NCI-H2196 (cell line): ENCODE measurements at regions not wholly inside any gene's neighbourhood (a gene's known extent, or its start where the extent isn't known, plus 50 kb on each side); places are given as distances from the start of the nearest gene placed in this dataset.

Source experiments
- DNase-seq: peaks from one replicate; lab custom pipeline; 2025; ENCODE audit not compliant: unreplicated experiment; lab: John Stamatoyannopoulos, UW

DNA sequence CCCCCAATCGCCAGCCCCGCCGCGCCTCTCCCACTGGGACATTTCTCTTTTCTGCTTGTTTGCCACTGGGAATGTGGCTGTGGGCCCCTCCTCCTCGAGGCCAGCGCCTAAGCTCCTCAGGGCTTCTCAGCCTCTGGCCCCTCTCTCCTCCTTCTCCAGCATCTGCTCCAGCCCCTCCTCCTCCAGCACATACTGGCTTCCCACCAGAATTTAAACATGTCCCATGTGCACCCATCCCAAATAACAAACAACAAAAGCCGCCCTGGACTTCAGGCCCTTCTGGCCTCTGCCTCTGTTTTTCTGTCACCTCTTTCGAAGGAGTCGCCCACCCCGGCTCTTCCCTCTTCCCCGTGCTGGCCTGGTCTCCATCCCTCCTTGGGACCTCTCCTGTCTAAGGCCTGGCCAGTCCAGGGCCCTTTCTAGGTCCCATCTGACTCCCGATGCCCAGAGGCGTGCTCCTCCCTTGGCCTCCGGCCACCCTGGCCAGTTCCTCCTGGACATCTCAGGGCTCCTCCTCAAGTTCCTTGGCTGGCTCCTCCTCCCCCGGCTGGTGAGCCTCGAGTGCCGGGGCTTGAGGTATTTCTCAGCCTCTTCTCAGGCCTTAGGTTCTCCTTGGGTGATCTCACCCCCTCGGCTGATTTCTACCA is 94.6 kb upstream of the SLC6A6 start:
- DNase-seq = no peak

DNA sequence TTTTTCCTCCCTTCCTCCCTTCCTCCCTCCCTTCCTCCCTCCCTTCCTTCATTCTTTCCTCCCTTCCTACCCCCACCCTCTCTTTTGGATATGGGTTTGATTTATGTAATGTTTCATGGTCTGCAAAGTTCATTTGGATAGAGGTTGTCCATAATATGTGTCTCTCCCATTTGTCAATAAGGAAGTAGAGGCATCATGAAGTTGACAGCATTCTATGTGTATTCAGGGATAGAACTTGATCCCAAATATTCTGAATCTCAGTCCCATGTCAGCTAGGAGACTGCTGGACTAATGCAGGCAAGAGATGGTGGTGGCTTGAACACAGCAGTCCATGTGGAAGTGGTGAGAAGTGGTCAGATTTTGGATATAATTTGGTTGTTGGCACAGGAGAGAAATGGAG is 90.7 kb upstream of the SLC6A6 start:
- DNase-seq = no peak

DNA sequence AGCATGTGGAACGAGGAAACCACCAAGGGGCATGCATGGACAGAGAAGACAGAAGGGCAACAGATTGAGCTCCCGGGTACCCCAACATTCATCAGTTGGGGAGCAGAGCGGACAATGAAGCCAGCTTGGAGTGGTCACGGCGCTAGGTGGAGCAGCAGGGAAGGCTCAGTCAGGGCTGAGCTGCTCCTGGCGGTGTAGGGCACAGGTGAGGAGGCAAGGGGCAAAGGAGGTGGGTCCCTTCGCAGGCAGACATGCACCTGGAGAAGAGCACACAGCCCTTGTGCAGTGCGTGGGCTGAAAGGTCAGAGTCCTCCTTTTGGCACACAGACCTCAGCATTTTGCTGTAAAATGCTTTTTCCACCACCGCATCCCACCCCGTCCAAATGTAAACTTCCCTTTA is 90.0 kb upstream of the SLC6A6 start:
- DNase-seq = no peak

GRCh38 chr3:14317057-14317553 is 85.3 kb upstream of the SLC6A6 start:
- no peak for DNase-seq

- no peak for DNase-seq
Observed at GRCh38 chr3:14318646-14319045, 83.8 kb upstream of the SLC6A6 start.

- peak; percentile 5 for DNase-seq
Observed at GRCh38 chr3:14319654-14320182, 82.7 kb upstream of the SLC6A6 start.

DNA sequence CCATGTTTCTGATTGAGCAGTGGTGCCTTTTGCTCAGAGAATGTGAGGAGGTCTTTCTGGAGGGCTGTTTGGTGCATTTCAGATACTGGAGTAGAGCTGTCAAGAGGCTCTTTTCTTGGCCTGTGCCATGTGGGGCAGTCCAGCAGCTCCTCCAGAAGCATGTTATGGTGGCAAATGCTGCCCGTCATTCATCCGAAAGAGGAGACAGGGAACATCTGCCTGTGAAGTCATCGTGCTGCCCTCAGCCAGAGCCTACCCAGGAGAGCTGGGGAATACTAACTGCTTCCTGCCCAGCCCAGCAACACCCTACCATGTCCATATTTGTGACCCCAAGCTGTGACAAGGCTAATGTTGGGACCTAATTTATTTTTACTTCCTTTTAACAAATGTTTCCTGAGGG is 82.2 kb upstream of the SLC6A6 start:
- no peak for DNase-seq

DNA sequence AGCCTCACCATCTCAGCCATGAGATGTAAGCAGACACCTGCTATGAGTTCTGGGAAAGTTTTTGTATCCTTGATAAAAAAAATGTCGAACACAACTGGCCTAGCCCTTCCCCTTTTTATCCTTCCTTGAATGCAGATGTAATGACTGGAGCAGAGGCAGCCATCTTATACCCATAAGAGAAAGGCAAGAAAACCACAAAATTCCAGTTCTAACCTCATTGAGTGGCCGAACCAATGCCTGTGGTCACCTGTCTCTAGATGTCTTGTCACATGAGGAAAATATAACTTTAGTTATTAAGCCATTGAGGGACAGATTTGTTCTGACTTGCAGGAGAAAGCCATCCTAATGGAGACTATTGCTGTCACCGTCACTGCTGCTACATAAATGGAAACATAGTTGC is 80.4 kb upstream of the SLC6A6 start:
- no peak for DNase-seq

DNA sequence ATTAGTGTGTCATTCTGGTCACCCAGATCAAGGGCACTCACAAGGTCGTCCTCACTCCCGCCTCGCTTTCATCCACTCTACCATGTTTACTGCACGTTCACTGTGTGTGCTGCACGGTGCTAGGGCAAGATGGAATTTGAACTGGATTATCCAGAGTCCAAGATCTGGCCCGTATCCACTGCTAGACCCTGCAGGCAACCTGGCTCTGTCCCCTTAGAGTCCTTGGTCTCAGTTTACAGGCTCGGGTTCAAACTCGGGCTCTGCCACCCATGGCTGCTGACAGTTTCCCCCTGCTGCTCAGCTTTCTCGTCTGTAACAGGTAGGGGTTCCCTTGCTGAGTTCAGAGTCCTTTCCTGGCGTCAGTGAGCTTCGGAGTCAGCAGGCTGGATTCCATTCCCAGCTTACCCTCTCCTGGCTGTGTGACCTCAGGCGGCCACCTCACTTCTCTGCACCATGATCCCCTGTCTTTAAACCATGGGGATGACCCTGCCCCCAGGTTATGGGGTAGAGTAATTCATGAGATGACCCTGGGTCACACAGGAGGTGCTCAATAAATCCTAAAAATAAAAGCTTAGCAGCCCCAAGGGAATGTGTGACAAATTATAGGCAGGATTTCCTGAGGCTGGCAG is 79.6 kb upstream of the SLC6A6 start:
- no peak for DNase-seq

DNA sequence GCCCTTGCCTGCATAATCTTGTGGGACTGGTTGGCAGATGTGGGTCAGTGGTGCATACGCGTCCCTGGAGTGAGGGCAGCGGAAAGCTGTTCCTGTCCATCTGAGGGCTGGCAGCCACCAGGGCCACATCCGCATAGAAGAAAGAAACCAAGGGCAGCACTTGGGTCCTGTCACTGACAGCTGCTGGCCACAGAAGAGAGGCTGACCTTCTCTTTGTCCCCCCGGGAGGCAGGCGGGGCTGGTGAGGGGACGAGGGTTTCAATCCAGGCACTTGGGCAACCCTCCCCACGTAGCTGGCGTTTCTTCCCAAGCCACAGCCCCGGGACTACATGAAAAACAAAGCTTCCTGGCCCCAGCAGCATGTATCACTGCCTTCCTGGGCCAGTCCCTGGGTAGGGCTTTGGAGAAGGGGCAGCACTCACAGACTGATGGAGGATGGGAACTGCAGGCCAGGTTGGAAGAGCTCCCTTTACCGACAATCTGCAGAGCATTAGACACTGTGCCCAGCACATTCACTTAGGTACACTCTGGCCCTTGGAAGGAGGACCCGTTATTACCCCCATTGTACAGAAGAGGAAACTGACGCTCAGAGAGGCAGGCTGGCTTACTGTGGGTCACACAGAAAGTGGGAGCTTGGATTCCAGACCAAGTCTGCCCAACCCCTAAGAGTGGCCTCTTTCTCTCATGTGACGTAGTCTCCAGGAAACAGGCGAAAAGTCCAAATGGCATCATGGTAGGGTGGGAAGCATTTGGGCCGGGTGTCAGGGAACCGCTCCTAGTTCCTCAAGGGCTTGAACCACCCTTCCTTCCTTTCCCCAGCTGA is 78.8 kb upstream of the SLC6A6 start:
- DNase-seq = no peak

DNA sequence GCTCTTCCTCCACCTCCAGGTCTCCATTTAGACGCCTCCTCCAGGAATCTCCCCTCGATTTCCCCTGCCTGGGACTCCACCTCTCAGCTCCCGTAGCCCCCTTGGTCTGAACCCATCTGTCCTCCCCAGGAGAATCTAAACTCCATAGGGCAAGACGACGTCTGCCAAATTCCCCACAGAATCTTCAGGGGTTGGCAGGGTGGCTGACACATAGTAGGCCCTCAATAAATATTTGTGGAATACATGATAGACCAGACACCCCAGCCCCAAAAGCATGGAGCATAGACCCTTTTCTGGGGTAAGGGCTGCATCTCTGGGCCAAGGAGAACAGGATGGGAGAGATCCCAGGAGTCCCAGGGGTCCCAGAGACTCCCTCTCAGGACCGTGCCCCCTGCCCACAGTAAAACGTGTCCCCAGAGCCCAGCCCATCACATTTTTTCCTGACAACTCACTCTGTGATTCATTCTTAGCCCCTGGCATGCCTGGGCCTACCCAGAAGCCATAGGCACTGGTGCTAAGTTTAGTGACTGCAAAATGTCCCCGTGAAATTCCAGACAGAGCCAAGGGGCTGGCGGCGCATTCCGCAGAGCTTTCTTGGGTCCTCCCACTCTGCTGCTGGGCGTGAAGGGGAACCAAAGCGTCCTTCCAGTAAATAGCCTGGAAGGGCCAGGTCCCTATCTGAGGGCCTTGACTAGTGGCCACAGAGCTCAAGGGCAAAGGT is 78.0 kb upstream of the SLC6A6 start:
- DNase-seq = no peak

DNA sequence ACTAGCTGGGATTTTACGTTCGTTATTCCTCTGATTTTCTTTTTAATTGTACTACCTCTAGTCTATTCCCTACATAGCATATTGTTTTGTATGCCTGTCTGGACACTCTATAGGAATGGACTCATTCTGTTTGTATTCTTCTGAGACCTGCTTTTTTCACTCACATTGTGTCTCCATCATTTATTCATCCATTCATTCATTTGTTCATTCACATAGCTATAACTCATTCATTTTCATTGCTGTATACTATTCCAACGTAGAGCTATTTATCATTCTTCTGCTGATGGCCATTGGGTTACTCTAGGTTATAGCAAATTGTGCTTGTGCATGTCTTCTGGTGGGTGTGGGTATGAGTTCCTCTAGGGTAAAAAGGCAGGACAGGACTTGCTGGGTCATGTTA is 74.0 kb upstream of the SLC6A6 start:
- no peak for DNase-seq

GRCh38 chr3:14329116-14329830 is 73.1 kb upstream of the SLC6A6 start:
- peak; percentile 35 for DNase-seq

GRCh38 chr3:14329842-14330241 is 72.6 kb upstream of the SLC6A6 start:
- DNase-seq = no peak

DNA sequence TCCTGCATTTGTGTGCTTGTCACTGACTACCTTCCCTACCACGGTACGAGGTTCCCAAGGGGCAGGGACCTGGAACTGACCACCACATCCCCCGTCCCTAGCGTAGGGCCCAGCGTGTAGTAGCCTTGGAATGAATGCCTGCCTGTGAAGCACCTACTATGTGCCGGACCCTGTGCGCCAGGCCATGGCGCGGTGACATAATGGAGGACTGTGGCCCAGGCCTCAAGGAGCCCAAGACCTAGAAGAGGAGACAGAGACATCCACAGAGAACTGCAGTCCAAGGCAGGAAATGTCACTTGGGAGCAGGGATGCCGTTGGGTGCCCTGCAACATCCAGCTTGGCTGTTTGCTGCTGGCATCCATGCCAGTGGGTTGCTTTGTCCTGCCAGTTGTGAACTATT is 71.9 kb upstream of the SLC6A6 start:
- DNase-seq = no peak

- no peak for DNase-seq
Observed at GRCh38 chr3:14331251-14331650, 71.2 kb upstream of the SLC6A6 start.

DNA sequence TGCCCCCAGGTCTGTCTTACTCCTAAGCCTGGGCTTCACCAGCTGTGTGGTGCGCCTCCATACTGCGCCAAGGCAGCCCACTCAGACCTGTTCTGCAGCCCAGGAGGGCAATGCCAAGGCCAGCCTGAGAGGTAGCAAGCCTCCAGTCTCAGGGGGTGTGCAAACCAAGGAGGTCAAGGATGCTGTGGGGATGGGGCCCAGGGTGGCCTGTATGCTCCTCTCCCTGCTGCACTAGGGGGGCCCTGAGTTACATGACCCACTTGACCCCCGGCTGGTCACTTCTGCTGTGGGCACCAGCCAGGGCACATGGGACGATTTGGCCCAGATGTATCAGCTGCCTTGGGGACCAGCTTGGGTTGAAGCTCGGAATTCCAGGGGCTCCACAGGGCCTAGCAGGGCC is 70.0 kb upstream of the SLC6A6 start:
- DNase-seq = no peak

- no peak for DNase-seq
Observed at GRCh38 chr3:14333215-14333614, 69.2 kb upstream of the SLC6A6 start.

GRCh38 chr3:14333621-14334020 is 68.8 kb upstream of the SLC6A6 start:
- no peak for DNase-seq

DNA sequence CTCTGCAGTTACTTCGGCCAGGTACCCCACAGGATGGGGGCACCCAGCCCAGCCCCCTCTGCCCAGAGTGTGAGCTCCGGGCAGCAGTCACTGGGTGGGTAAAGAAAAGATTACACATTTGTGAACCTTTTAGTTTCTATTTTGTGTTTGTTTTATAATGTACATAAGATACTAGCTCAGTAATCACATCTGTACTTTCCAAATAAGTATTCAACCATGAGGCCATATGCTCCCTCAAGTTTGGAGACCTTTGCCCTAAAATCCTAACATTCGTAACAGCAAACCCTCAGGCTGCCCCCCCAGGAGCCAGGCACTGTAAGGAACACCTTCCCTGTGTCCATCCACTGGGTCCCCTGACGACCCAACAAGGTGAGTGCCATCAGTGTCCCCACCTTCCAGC is 68.3 kb upstream of the SLC6A6 start:
- DNase-seq = no peak

DNA sequence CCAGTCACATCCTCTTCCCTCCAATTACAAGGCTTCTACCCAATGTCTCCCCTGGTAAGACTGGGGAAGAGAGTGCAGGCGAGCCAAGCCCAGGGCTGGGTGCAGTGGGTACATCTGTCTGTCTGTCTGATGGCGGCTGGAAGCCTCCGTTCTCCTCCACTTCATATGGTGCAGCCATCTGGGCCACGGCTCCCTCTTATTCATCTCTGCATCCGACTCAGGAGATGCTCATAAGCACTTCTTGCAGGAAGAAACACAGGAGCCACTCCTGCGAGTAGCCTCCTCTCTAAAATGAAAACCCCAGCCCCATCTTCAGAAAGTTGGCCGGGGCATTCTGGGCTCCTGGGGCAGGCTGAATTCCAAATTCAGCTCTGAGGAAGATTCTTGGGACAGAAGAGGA is 67.5 kb upstream of the SLC6A6 start:
- DNase-seq = no peak
